PFSK-1 (cell line): ENCODE measurements at regions not wholly inside any gene's neighbourhood (a gene's known extent, or its start where the extent isn't known, plus 50 kb on each side); places are given as distances from the start of the nearest gene placed in this dataset.

ENCODE experiments used
- POLR2AphosphoS5 ChIP-seq: IDR thresholded peaks from 2 replicates; pipeline ENCODE4 v1.6.1; 2012; ENCODE audit warnings: low read depth, mild to moderate bottlenecking, control low read depth, low read length, moderate library complexity
- SIN3A ChIP-seq: IDR thresholded peaks from 2 replicates; pipeline ENCODE4 v1.6.1; 2012; ENCODE audit warnings: mild to moderate bottlenecking, low read length, moderate library complexity, borderline replicate concordance; ENCODE audit not compliant: insufficient read depth
- TAF1 ChIP-seq: IDR thresholded peaks from 2 replicates; pipeline ENCODE4 v1.6.1; 2012; ENCODE audit warnings: low read length, control low read depth, borderline replicate concordance; ENCODE audit not compliant: insufficient read depth

DNA sequence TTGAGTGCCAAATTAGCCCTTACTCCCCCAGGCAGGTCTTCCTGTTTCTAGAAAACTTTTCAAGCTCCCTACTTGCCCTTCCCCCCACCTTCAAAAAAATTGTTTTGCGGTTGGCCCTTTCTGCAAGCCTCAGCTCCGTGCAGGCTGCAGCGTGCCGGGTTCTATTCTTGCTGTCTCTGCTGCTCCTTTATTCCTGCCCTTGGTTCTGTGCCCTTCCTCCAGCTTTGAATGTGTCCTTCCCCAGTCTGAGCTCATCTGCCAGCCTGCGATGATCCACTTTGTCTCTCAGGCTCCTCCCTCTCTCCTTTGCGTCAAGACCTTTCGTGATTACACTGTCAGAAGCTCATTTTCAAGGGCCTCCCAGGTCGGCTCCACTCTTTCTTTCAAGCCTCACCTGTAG lies 98.6 kb downstream of the IRF2BPL start:
- no peak for TF ChIP-seq TAF1
- TF ChIP-seq POLR2AphosphoS5 = no peak
- TF ChIP-seq SIN3A = no peak
